HCT116 (cell line): ENCODE measurements at regions not wholly inside any gene's neighbourhood (a gene's known extent, or its start where the extent isn't known, plus 50 kb on each side); places are given as distances from the start of the nearest gene placed in this dataset.

Source experiments
- ATAC-seq: fragments of 200-7000 bp; cut with Tn5 transposase; 2 replicates; pipeline ENCODE4 v1.9.1; 2020; ENCODE audit warnings: mild to moderate bottlenecking, moderate library complexity
- BruUV-seq: library from RNA; stranded (reverse); fragments of 400-500 nt; replicated peaks from 2 replicates; lab custom pipeline; 2021; lab: Mats Ljungman, UMichigan
- CTCF ChIA-PET: fragments of 300-600 bp; sonication (Branson Sonifier 250); formaldehyde crosslinking; loops from one replicate; lab custom pipeline; 2021; ENCODE audit warnings: antibody characterized with exemption; lab: Charles Lee
- POLR2A ChIA-PET: fragments of 300-600, 350-600 bp; sonication (Branson Sonifier 250); formaldehyde crosslinking; loops from one replicate; lab custom pipeline; 2021; ENCODE audit warnings: antibody characterized with exemption; lab: Charles Lee
- RAD21 ChIA-PET, 2 experiments: fragments of 300-600 bp; sonication (Branson Sonifier 250); formaldehyde crosslinking; loops; one replicate each; lab custom pipeline; 2023; ENCODE audit warnings: low total read pairs in 2 of 2; ENCODE audit not compliant: uncharacterized antibody in 2 of 2, unreplicated experiment in 2 of 2, low non-redundant PET in 1 of 2; lab: Charles Lee
- DNase-seq: peaks from one replicate; pipeline ENCODE4 v3.0.0-alpha.2; 2010; ENCODE audit warnings: low read depth, low spot score
- H2AFZ ChIP-seq: fragments of 200-600 bp; shearing (Covaris generic), sonication (generic); 2 replicates; pipeline ENCODE4 v1.6.1; 2017; ENCODE audit warnings: low read depth, mixed run types, mixed read lengths, antibody characterized with exemption, low read length; ENCODE audit not compliant: poor library complexity, severe bottlenecking
- H3K27ac ChIP-seq: 2 replicates; pipeline ENCODE4 v1.5.1; 2012; ENCODE audit warnings: low read depth, low read length
- H3K27me3 ChIP-seq: fragments of 200-600 bp; sonication (generic); 2 replicates; pipeline ENCODE4 v1.6.1; 2016; ENCODE audit warnings: mixed run types, low read length, mixed read lengths; ENCODE audit not compliant: insufficient read depth
- H3K36me3 ChIP-seq, 2 experiments: fragments of 200-500 bp in 1 of 2; fragments of 200-600 bp in 1 of 2; sonication (Bioruptor generic) in 1 of 2; sonication (generic) in 1 of 2; 2 replicates each; pipeline versions ENCODE4 v1.5.1 to v1.6.1; 2014 to 2016; ENCODE audit warnings: low read length in 2 of 2, inconsistent platforms in 1 of 2, mixed read lengths in 1 of 2, mixed run types in 1 of 2; ENCODE audit not compliant: insufficient read depth in 2 of 2, control insufficient read depth in 1 of 2
- H3K4me1 ChIP-seq, 2 experiments: fragments of 200-600 bp in 1 of 2; sonication (generic) in 1 of 2; 2 replicates each; pipeline versions ENCODE4 v1.5.1 to v1.6.1; 2012 to 2017; ENCODE audit warnings: low read length in 2 of 2, inconsistent platforms in 1 of 2, mild to moderate bottlenecking in 1 of 2, mixed read lengths in 1 of 2, mixed run types in 1 of 2, moderate library complexity in 1 of 2; ENCODE audit not compliant: insufficient read depth in 2 of 2, control insufficient read depth in 1 of 2
- H3K4me2 ChIP-seq: fragments of 200-600 bp; sonication (generic); 2 replicates; pipeline ENCODE4 v1.6.1; 2017; ENCODE audit warnings: mixed run types, low read length, mixed read lengths
- H3K4me3 ChIP-seq, 2 experiments: fragments of 200-600 bp in 1 of 2; sonication (generic) in 1 of 2; replicated peaks in 1 of 2; 2 replicates each; pipeline ENCODE4 v1.5.1; 2011 to 2016; ENCODE audit warnings: low read length in 2 of 2, control low read depth in 1 of 2, low read depth in 1 of 2, mild to moderate bottlenecking in 1 of 2, mixed read lengths in 1 of 2, mixed run types in 1 of 2
- H3K79me2 ChIP-seq: fragments of 200-600 bp; sonication (generic); 2 replicates; pipeline ENCODE4 v1.6.1; 2017; ENCODE audit warnings: mild to moderate bottlenecking, mixed run types, low read length, moderate library complexity, mixed read lengths; ENCODE audit not compliant: insufficient read depth
- H3K9ac ChIP-seq: fragments of 200-600 bp; sonication (generic); 2 replicates; pipeline ENCODE4 v1.6.1; 2016; ENCODE audit warnings: low read length, mixed read lengths
- H3K9me2 ChIP-seq: fragments of 200-600 bp; sonication (generic), shearing (Covaris generic); 2 replicates; pipeline ENCODE4 v1.6.1; 2017; ENCODE audit warnings: mixed run types, mild to moderate bottlenecking, moderate library complexity; ENCODE audit not compliant: insufficient read depth
- H3K9me3 ChIP-seq, 2 experiments: fragments of 200-500 bp in 1 of 2; fragments of 200-600 bp in 1 of 2; sonication (Bioruptor generic) in 1 of 2; sonication (generic) in 1 of 2; 2 replicates each; pipeline ENCODE4 v1.6.1; 2014 to 2017; ENCODE audit warnings: low read length in 2 of 2, mixed read lengths in 2 of 2, inconsistent platforms in 1 of 2, low read depth in 1 of 2, mild to moderate bottlenecking in 1 of 2, mixed run types in 1 of 2, moderate library complexity in 1 of 2; ENCODE audit not compliant: control insufficient read depth in 1 of 2, insufficient read depth in 1 of 2
- H4K20me1 ChIP-seq: fragments of 200-600 bp; sonication (generic), shearing (Covaris generic); 2 replicates; pipeline ENCODE4 v1.6.1; 2017; ENCODE audit warnings: mixed run types, mild to moderate bottlenecking, moderate library complexity; ENCODE audit not compliant: insufficient read depth
- EZH2 ChIP-seq: fragments of 200-600 bp; sonication (generic); IDR thresholded peaks from 2 replicates; pipeline ENCODE4 v1.6.1; 2017; ENCODE audit warnings: antibody characterized with exemption, mixed run types
- POLR2AphosphoS5 ChIP-seq: IDR thresholded peaks from 2 replicates; pipeline ENCODE4 v1.6.1; 2011; ENCODE audit warnings: mild to moderate bottlenecking, low read depth, low read length, moderate library complexity
- RAD21 ChIP-seq: IDR thresholded peaks from 2 replicates; pipeline ENCODE4 v1.6.1; 2012; ENCODE audit warnings: low read depth, mild to moderate bottlenecking
- TCF7L2 ChIP-seq: IDR thresholded peaks from 2 replicates; pipeline ENCODE4 v1.7.0; 2011; ENCODE audit warnings: borderline replicate concordance, inconsistent platforms; ENCODE audit not compliant: insufficient read depth, insufficient read length; ENCODE audit errors: extremely low read depth
- YY1 ChIP-seq: IDR thresholded peaks from 2 replicates; pipeline ENCODE4 v1.6.1; 2011; ENCODE audit warnings: low read length, low read depth, moderate library complexity, mild to moderate bottlenecking; ENCODE audit not compliant: insufficient replicate concordance; ENCODE audit errors: extremely low read depth
- ZFX ChIP-seq: fragments of 450-650 bp; IDR thresholded peaks from 2 replicates; pipeline ENCODE4 v1.6.1; 2017
- intact Hi-C: fragments of 100-400 bp; cut with micrococcal nuclease; formaldehyde crosslinking; loops from 2 replicates; pipeline ENCODE4 v1.10.0; 2022
- TF ChIP-seq, protein P1 (sequence below): IDR thresholded peaks from 2 replicates; pipeline ENCODE4 v1.6.1; 2012; ENCODE audit warnings: low read depth
- TF ChIP-seq, protein P2 (sequence below), 3 experiments: fragments of 200-600 bp in 1 of 3; sonication (generic) in 1 of 3; IDR thresholded peaks in 2 of 3; conservative IDR thresholded peaks in 1 of 3; 2 replicates each; pipeline ENCODE4 v1.5.1; 2012 to 2017; ENCODE audit warnings: low read depth in 2 of 3, low read length in 2 of 3, antibody characterized with exemption in 1 of 3, borderline replicate concordance in 1 of 3, control low read depth in 1 of 3, mild to moderate bottlenecking in 1 of 3, mixed read lengths in 1 of 3, mixed run types in 1 of 3, moderate library complexity in 1 of 3; ENCODE audit not compliant: insufficient read depth in 1 of 3

DNA sequence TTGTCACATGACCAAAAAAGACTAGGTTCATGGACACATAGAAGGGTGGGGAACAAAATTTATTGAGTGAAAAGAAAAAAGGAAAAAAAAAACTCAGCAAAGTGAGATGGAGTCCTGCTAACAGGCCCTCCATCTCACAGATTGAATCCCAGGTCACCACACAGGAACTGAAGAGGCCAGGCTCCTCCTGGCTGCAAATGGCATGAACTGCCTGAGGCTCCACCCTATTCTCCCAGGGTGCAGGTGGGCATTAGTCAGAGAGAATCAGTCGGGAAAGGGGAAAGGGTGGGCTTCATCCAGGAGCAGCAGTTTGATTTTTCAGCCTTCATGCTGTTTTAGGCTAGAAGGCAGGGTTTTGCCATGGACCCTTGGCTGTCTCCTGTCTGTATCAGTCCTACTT lies 128.5 kb upstream of the GRID2 start:
- ChIA-PET POLR2A (no interaction called here), CTCF (no interaction called here), RAD21 (no interaction called here)
- Histone ChIP-seq H3K27me3 (no peaks in the 10 kb centered on the region), H3K9me3 (no peaks in the 10 kb centered on the region), H3K79me2 (no peaks in the 10 kb centered on the region), H3K27ac (no peak overlapping the region), H3K4me2 (no peak overlapping the region), H3K36me3 (no peaks in the 10 kb centered on the region), H3K9me2 (no peaks in the 10 kb centered on the region), H4K20me1 (no peaks in the 10 kb centered on the region), H3K9ac (no peak overlapping the region), H2AFZ (no peak overlapping the region), H3K4me3 (no peak overlapping the region), H3K4me1 (no peaks in the 10 kb centered on the region)
- ATAC-seq (peak; percentile 44; the same call in 1 of the 2 replicates), DNase-seq (no peak)
- TF ChIP-seq POLR2AphosphoS5 (no peak), ZFX (no peak), TCF7L2 (no peak), YY1 (no peak), RAD21 (0 out of 2 replicates have a peak, but pooled peaks have one; percentile 5), EZH2 (no peak)
- TF ChIP-seq, protein P1, sequence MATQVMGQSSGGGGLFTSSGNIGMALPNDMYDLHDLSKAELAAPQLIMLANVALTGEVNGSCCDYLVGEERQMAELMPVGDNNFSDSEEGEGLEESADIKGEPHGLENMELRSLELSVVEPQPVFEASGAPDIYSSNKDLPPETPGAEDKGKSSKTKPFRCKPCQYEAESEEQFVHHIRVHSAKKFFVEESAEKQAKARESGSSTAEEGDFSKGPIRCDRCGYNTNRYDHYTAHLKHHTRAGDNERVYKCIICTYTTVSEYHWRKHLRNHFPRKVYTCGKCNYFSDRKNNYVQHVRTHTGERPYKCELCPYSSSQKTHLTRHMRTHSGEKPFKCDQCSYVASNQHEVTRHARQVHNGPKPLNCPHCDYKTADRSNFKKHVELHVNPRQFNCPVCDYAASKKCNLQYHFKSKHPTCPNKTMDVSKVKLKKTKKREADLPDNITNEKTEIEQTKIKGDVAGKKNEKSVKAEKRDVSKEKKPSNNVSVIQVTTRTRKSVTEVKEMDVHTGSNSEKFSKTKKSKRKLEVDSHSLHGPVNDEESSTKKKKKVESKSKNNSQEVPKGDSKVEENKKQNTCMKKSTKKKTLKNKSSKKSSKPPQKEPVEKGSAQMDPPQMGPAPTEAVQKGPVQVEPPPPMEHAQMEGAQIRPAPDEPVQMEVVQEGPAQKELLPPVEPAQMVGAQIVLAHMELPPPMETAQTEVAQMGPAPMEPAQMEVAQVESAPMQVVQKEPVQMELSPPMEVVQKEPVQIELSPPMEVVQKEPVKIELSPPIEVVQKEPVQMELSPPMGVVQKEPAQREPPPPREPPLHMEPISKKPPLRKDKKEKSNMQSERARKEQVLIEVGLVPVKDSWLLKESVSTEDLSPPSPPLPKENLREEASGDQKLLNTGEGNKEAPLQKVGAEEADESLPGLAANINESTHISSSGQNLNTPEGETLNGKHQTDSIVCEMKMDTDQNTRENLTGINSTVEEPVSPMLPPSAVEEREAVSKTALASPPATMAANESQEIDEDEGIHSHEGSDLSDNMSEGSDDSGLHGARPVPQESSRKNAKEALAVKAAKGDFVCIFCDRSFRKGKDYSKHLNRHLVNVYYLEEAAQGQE: no peak
- TF ChIP-seq, protein P2, sequence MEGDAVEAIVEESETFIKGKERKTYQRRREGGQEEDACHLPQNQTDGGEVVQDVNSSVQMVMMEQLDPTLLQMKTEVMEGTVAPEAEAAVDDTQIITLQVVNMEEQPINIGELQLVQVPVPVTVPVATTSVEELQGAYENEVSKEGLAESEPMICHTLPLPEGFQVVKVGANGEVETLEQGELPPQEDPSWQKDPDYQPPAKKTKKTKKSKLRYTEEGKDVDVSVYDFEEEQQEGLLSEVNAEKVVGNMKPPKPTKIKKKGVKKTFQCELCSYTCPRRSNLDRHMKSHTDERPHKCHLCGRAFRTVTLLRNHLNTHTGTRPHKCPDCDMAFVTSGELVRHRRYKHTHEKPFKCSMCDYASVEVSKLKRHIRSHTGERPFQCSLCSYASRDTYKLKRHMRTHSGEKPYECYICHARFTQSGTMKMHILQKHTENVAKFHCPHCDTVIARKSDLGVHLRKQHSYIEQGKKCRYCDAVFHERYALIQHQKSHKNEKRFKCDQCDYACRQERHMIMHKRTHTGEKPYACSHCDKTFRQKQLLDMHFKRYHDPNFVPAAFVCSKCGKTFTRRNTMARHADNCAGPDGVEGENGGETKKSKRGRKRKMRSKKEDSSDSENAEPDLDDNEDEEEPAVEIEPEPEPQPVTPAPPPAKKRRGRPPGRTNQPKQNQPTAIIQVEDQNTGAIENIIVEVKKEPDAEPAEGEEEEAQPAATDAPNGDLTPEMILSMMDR (IDR thresholded peaks at IDR 0.05 in 2 of 3, conservative IDR thresholded peaks at IDR 0.05 in 1 of 3; ENCODE audit: borderline replicate concordance in 1 of 3, insufficient read depth in 1 of 3, low read depth in 2 of 3, low read length in 2 of 3): peak in 2 of 3 experiments; percentile 16 to 20; a peak in 2 of 6 replicates
- BruUV-seq: no TSS peak
- intact Hi-C loops: loop anchor here (10.0 kb wide), 1 partner anchor 1590 kb away; no protein-coding TSS in a partner anchor
